ENCODE measurements at regions not wholly inside any gene's neighbourhood (a gene's known extent, or its start where the extent isn't known, plus 50 kb on each side); places are given as distances from the start of the nearest gene placed in this dataset.

GRCh38 chr1:5238351-5239130, 584.1 kb downstream of the AJAP1 start:
- DNase-seq (ENCODE audit: low read depth in 3 of 3), result no peak

- DNase-seq (ENCODE audit: low read depth in 3 of 3), result no peak
Observed at GRCh38 chr1:5235355-5235899, 581.0 kb downstream of the AJAP1 start.

- no peak for DNase-seq (ENCODE audit: low read depth in 3 of 3)
Observed at GRCh38 chr1:5232537-5232936, 578.1 kb downstream of the AJAP1 start.

- DNase-seq (ENCODE audit: low read depth in 3 of 3), result no peak
Observed at GRCh38 chr1:5231541-5232315, 577.3 kb downstream of the AJAP1 start.

GRCh38 chr1:5227114-5227513, 572.7 kb downstream of the AJAP1 start:
- no peak for DNase-seq (ENCODE audit: low read depth in 3 of 3)

GRCh38 chr1:5225707-5226704, 571.6 kb downstream of the AJAP1 start:
- DNase-seq (ENCODE audit: low read depth in 3 of 3), result no peak

- DNase-seq (ENCODE audit: low read depth in 3 of 3), result no peak
Observed at GRCh38 chr1:5223206-5223605, 568.8 kb downstream of the AJAP1 start.

- no peak for DNase-seq (ENCODE audit: low read depth in 3 of 3)
Observed at GRCh38 chr1:5222626-5223025, 568.2 kb downstream of the AJAP1 start.

GRCh38 chr1:5221451-5221850, 567.0 kb downstream of the AJAP1 start:
- no peak for DNase-seq (ENCODE audit: low read depth in 3 of 3)

GRCh38 chr1:5220821-5221220, 566.4 kb downstream of the AJAP1 start:
- DNase-seq (ENCODE audit: low read depth in 3 of 3), result no peak

GRCh38 chr1:5220421-5220820, 566.0 kb downstream of the AJAP1 start:
- no peak for DNase-seq (ENCODE audit: low read depth in 3 of 3)

- no peak for DNase-seq (ENCODE audit: low read depth in 3 of 3)
Observed at GRCh38 chr1:5200006-5200405, 545.6 kb downstream of the AJAP1 start.

GRCh38 chr1:5198328-5198727, 543.9 kb downstream of the AJAP1 start:
- DNase-seq (ENCODE audit: low read depth in 3 of 3), result no peak

- no peak for DNase-seq (ENCODE audit: low read depth in 3 of 3)
Observed at GRCh38 chr1:5191470-5191869, 537.1 kb downstream of the AJAP1 start.

GRCh38 chr1:5189384-5189783, 535.0 kb downstream of the AJAP1 start:
- DNase-seq (ENCODE audit: low read depth in 3 of 3), result no peak

GRCh38 chr1:5165762-5166161, 511.4 kb downstream of the AJAP1 start:
- DNase-seq (ENCODE audit: low read depth in 3 of 3), result no peak

- peak in 1 of 3 experiments; percentile 6 for DNase-seq (ENCODE audit: low read depth in 3 of 3)
Observed at GRCh38 chr1:5164158-5164557, 509.7 kb downstream of the AJAP1 start.

- no peak for DNase-seq (ENCODE audit: low read depth in 3 of 3)
Observed at GRCh38 chr1:5161372-5161771, 507.0 kb downstream of the AJAP1 start.

- no peak for DNase-seq (ENCODE audit: low read depth in 3 of 3)
Observed at GRCh38 chr1:5157175-5157574, 502.8 kb downstream of the AJAP1 start.

GRCh38 chr1:5156416-5157120, 502.2 kb downstream of the AJAP1 start:
- no peak for DNase-seq (ENCODE audit: low read depth in 3 of 3)

GRCh38 chr1:5151511-5151910, 497.1 kb downstream of the AJAP1 start:
- no peak for DNase-seq (ENCODE audit: low read depth in 3 of 3)

Measured in stimulated activated CD4-positive, alpha-beta T cell treated with anti-CD3 and anti-CD28 coated beads, TNF-alpha, amount 100 ng/mL, for 24 hours (primary cell).